COLO668 (cell line): ENCODE measurements at regions not wholly inside any gene's neighbourhood (a gene's known extent, or its start where the extent isn't known, plus 50 kb on each side); places are given as distances from the start of the nearest gene placed in this dataset.
A peak's percentile ranks its signal among the peaks of the same experiment; 100 is the strongest.
"Not testable (repeated sequence)": the region's sequence is repeated elsewhere in the genome, so short reads cannot be mapped to it uniquely, and the experiment has no call there.

Source experiments
- DNase-seq: peaks from one replicate; lab custom pipeline; 2025; ENCODE audit not compliant: unreplicated experiment; lab: John Stamatoyannopoulos, UW

- DNase-seq = peak; percentile 87
Measured at GRCh38 chr6:6969761-6970223, 138.0 kb upstream of the RREB1 start.

- no peak for DNase-seq
Measured at GRCh38 chr6:6970851-6971250, 136.9 kb upstream of the RREB1 start.

GRCh38 chr6:6971369-6971768, 136.4 kb upstream of the RREB1 start:
- no peak for DNase-seq

- DNase-seq = no peak
Measured at GRCh38 chr6:6972456-6972855, 135.3 kb upstream of the RREB1 start.

- DNase-seq = no peak
Measured at GRCh38 chr6:6973721-6974120, 134.0 kb upstream of the RREB1 start.

- DNase-seq = no peak
Measured at GRCh38 chr6:6975459-6976111, 132.2 kb upstream of the RREB1 start.

- DNase-seq = no peak
Measured at GRCh38 chr6:6976193-6976592, 131.6 kb upstream of the RREB1 start.

GRCh38 chr6:6978731-6979130, 129.0 kb upstream of the RREB1 start:
- DNase-seq = no peak

GRCh38 chr6:6980999-6981597, 126.7 kb upstream of the RREB1 start:
- no peak for DNase-seq

- DNase-seq = no peak
Measured at GRCh38 chr6:6981681-6982322, 126.0 kb upstream of the RREB1 start.

GRCh38 chr6:6982663-6983062, 125.1 kb upstream of the RREB1 start:
- DNase-seq = no peak

- DNase-seq = peak; percentile 63
Measured at GRCh38 chr6:6984585-6985366, 123.0 kb upstream of the RREB1 start.

GRCh38 chr6:6986344-6986743, 121.4 kb upstream of the RREB1 start:
- DNase-seq = no peak

- no peak for DNase-seq
Measured at GRCh38 chr6:6987749-6988148, 120.0 kb upstream of the RREB1 start.

GRCh38 chr6:6990059-6990458, 117.7 kb upstream of the RREB1 start:
- DNase-seq = not testable (repeated sequence)

- DNase-seq = no peak
Measured at GRCh38 chr6:6993503-6994237, 114.1 kb upstream of the RREB1 start.

GRCh38 chr6:6994796-6995195, 113.0 kb upstream of the RREB1 start:
- no peak for DNase-seq

- DNase-seq = no peak
Measured at GRCh38 chr6:6995328-6995727, 112.4 kb upstream of the RREB1 start.

- no peak for DNase-seq
Measured at GRCh38 chr6:6996124-6996523, 111.6 kb upstream of the RREB1 start.

- DNase-seq = no peak
Measured at GRCh38 chr6:6997263-6998193, 110.2 kb upstream of the RREB1 start.
